Neural cell (in vitro differentiated cells): ENCODE measurements at regions not wholly inside any gene's neighbourhood (a gene's known extent, or its start where the extent isn't known, plus 50 kb on each side); places are given as distances from the start of the nearest gene placed in this dataset.
"Not testable (repeated sequence)": the region's sequence is repeated elsewhere in the genome, so short reads cannot be mapped to it uniquely, and the experiment has no call there.

Experiments used
- TAF1 ChIP-seq: IDR thresholded peaks from 2 replicates; pipeline ENCODE4 v1.6.1; 2012; ENCODE audit warnings: low read depth
- TF ChIP-seq, protein P1 (sequence below): fragments of 450-650 bp; IDR thresholded peaks from 2 replicates; pipeline ENCODE4 v1.5.1; 2014; ENCODE audit warnings: antibody characterized with exemption, mild to moderate bottlenecking, moderate library complexity; ENCODE audit not compliant: poor library complexity, severe bottlenecking

DNA sequence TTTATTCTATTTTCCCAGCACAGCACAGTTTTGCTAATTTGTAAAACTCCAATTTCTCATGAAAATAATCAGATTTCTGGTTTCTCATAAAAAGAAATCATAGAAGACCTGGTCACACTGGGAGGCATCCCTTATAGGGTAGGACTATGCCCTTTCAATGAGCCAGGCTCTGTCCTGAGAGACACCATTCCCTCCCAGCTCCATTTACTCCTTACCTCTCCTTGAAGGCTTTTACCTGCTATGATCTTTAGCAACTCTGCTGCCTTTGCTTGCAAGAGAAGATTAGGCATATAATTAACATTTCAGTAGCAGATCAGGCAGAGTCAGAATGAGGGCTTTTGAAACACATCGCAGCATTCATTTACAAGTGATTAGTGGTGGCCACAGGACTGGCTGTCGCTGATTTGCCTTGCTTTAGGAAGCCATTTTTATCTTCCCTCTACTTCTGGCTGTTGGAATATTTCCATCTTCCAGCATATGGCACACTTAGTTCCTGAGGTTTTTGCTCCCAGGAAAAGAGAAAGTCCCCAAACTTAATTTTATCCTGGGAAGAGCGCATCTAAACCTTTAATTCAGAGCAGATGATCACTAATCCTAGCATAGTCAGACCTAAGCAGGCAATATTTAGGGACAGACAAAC lies 196.9 kb downstream of the SPATA31A1 start:
- TF ChIP-seq, protein P1, sequence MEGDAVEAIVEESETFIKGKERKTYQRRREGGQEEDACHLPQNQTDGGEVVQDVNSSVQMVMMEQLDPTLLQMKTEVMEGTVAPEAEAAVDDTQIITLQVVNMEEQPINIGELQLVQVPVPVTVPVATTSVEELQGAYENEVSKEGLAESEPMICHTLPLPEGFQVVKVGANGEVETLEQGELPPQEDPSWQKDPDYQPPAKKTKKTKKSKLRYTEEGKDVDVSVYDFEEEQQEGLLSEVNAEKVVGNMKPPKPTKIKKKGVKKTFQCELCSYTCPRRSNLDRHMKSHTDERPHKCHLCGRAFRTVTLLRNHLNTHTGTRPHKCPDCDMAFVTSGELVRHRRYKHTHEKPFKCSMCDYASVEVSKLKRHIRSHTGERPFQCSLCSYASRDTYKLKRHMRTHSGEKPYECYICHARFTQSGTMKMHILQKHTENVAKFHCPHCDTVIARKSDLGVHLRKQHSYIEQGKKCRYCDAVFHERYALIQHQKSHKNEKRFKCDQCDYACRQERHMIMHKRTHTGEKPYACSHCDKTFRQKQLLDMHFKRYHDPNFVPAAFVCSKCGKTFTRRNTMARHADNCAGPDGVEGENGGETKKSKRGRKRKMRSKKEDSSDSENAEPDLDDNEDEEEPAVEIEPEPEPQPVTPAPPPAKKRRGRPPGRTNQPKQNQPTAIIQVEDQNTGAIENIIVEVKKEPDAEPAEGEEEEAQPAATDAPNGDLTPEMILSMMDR: not testable (repeated sequence)
- not testable (repeated sequence) for TF ChIP-seq TAF1
